GM23338 (cell line): ENCODE measurements at regions not wholly inside any gene's neighbourhood (a gene's known extent, or its start where the extent isn't known, plus 50 kb on each side); places are given as distances from the start of the nearest gene placed in this dataset.

ENCODE experiments used
- ATAC-seq: fragments of 200-7000 bp; cut with Tn5 transposase; 3 replicates; pipeline ENCODE4 v1.9.1; 2020
- DNase-seq: peaks from one replicate; pipeline ENCODE4 v3.0.0-alpha.2; 2015; ENCODE audit warnings: low spot score
- H2AFZ ChIP-seq: fragments of 200-600 bp; sonication (generic); 2 replicates; pipeline ENCODE4 v1.8.0; 2016; ENCODE audit warnings: antibody characterized with exemption, mild to moderate bottlenecking, moderate library complexity
- H3F3A ChIP-seq: fragments of 200-600 bp; sonication (generic); replicated peaks from 2 replicates; pipeline ENCODE4 v1.8.0; 2017; ENCODE audit warnings: antibody characterized with exemption, mixed run types, low read depth
- H3K27ac ChIP-seq: fragments of 200-600 bp; sonication (generic); 2 replicates; pipeline ENCODE4 v1.6.1; 2016; ENCODE audit warnings: low read depth
- H3K27me3 ChIP-seq: fragments of 200-600 bp; sonication (generic); 2 replicates; pipeline ENCODE4 v1.8.0; 2016; ENCODE audit warnings: mild to moderate bottlenecking, mixed run types, moderate library complexity; ENCODE audit not compliant: insufficient read depth
- H3K36me3 ChIP-seq: fragments of 200-600 bp; sonication (generic); 2 replicates; pipeline ENCODE4 v1.8.0; 2016; ENCODE audit warnings: mild to moderate bottlenecking; ENCODE audit not compliant: insufficient read depth
- H3K4me1 ChIP-seq: fragments of 200-600 bp; sonication (generic); 2 replicates; pipeline ENCODE4 v1.8.0; 2016; ENCODE audit warnings: mild to moderate bottlenecking, moderate library complexity; ENCODE audit not compliant: insufficient read depth
- H3K4me2 ChIP-seq: fragments of 200-600 bp; sonication (generic); 2 replicates; pipeline ENCODE4 v1.7.1; 2017; ENCODE audit warnings: mixed run types
- H3K4me3 ChIP-seq: fragments of 200-600 bp; sonication (generic); 2 replicates; pipeline ENCODE4 v1.6.1; 2016; ENCODE audit warnings: mixed run types
- H3K79me2 ChIP-seq: fragments of 200-600 bp; sonication (generic); replicated peaks from 2 replicates; pipeline ENCODE4 v1.8.0; 2017; ENCODE audit warnings: mild to moderate bottlenecking; ENCODE audit not compliant: insufficient read depth
- H3K9me2 ChIP-seq: fragments of 200-600 bp; sonication (generic); 2 replicates; pipeline ENCODE4 v1.8.0; 2017; ENCODE audit not compliant: insufficient read depth
- H4K20me1 ChIP-seq: fragments of 200-600 bp; sonication (generic); replicated peaks from 2 replicates; pipeline ENCODE4 v1.8.0; 2017; ENCODE audit warnings: mild to moderate bottlenecking; ENCODE audit not compliant: insufficient read depth
- H3K27ac Mint-ChIP-seq: 2 replicates; pipeline ENCODE4 v1.8.0; 2020; ENCODE audit warnings: inconsistent platforms, mild to moderate bottlenecking, moderate library complexity, mixed read lengths
- H3K27me3 Mint-ChIP-seq: 3 replicates; pipeline ENCODE4 v1.8.0; 2022; ENCODE audit warnings: low read depth, mild to moderate bottlenecking, moderate library complexity, mixed read lengths, inconsistent platforms; ENCODE audit not compliant: insufficient read depth, poor library complexity
- H3K36me3 Mint-ChIP-seq: 3 replicates; pipeline ENCODE4 v1.8.0; 2021; ENCODE audit warnings: low read depth, mild to moderate bottlenecking, inconsistent platforms, moderate library complexity, mixed read lengths
- H3K4me1 Mint-ChIP-seq: 3 replicates; pipeline ENCODE4 v1.8.0; 2020; ENCODE audit warnings: mild to moderate bottlenecking, inconsistent platforms, mixed read lengths
- H3K4me3 Mint-ChIP-seq: 3 replicates; pipeline ENCODE4 v1.8.0; 2021; ENCODE audit warnings: moderate library complexity, mild to moderate bottlenecking, inconsistent platforms, mixed read lengths
- H3K9me3 Mint-ChIP-seq: 3 replicates; pipeline ENCODE4 v1.8.0; 2020; ENCODE audit warnings: moderate library complexity, mild to moderate bottlenecking, inconsistent platforms, mixed read lengths
- ETS1 ChIP-seq: IDR thresholded peaks from 2 replicates; pipeline ENCODE4 v1.6.1; 2016; ENCODE audit warnings: antibody characterized with exemption
- EZH2 ChIP-seq: fragments of 200-600 bp; sonication (generic); IDR thresholded peaks from one replicate; pipeline ENCODE4 v1.8.0; 2017; ENCODE audit warnings: antibody characterized with exemption, mild to moderate bottlenecking, low read depth; ENCODE audit not compliant: unreplicated experiment
- POLR2AphosphoS5 ChIP-seq: IDR thresholded peaks from 2 replicates; pipeline ENCODE4 v1.6.1; 2016; ENCODE audit warnings: antibody characterized with exemption, low read depth
- ZNF331 ChIP-seq: fragments of 250-450 bp; sonication (Bioruptor Pico); IDR thresholded peaks from 2 replicates; pipeline ENCODE4 v1.5.0; 2020; ENCODE audit warnings: low read depth, mild to moderate bottlenecking, moderate library complexity
- ZNF462 ChIP-seq: fragments of 250-450 bp; sonication (Bioruptor Pico); IDR thresholded peaks from 2 replicates; pipeline ENCODE4 v1.5.0; 2020; ENCODE audit warnings: mild to moderate bottlenecking, moderate library complexity

GRCh38 chr7:149644754-149645153 lies 128.6 kb downstream of the ZNF467 start:
- Histone ChIP-seq H3K27me3 (no peaks in the 10 kb centered on the region), H3K9me2 (no peaks in the 10 kb centered on the region), H3K4me1 (no peaks in the 10 kb centered on the region), H3K27ac (no peak overlapping the region), H2AFZ (no peak overlapping the region; the same call in 1 of the 2 replicates), H3K79me2 (no peaks in the 10 kb centered on the region), H3K36me3 (no peaks in the 10 kb centered on the region), H3K4me3 (no peak overlapping the region), H3F3A (no peaks in the 10 kb centered on the region), H4K20me1 (no peaks in the 10 kb centered on the region), H3K4me2 (no peak overlapping the region)
- DNase-seq (no peak), ATAC-seq (no peak)
- peaks cover 9% of the 10 kb centered on the region for H3K27me3 Mint-ChIP-seq
- H3K9me3 Mint-ChIP-seq: no peaks in the 10 kb centered on the region; the same call in 2 of the 3 replicates
- TF ChIP-seq ZNF462 (CRISPR knock-in tag) (no peak), POLR2AphosphoS5 (no peak), EZH2 (no peak)
- H3K36me3 Mint-ChIP-seq: no peaks in the 10 kb centered on the region
- no peak overlapping the region for H3K4me3 Mint-ChIP-seq
- no peak overlapping the region for H3K27ac Mint-ChIP-seq
- no peaks in the 10 kb centered on the region for H3K4me1 Mint-ChIP-seq

GRCh38 chr7:149642589-149642988 lies 130.8 kb downstream of the ZNF467 start:
- DNase-seq: no peak
- Histone ChIP-seq H3F3A (no peaks in the 10 kb centered on the region), H3K36me3 (no peaks in the 10 kb centered on the region), H4K20me1 (no peaks in the 10 kb centered on the region), H3K27me3 (0 out of 2 replicates have a peak, but pooled peaks cover 2% of the 10 kb centered on the region), H3K27ac (no peak overlapping the region), H3K4me3 (no peak overlapping the region), H3K9me2 (no peaks in the 10 kb centered on the region), H2AFZ (no peak overlapping the region), H3K4me2 (no peak overlapping the region), H3K4me1 (no peaks in the 10 kb centered on the region), H3K79me2 (no peaks in the 10 kb centered on the region)
- H3K9me3 Mint-ChIP-seq: no peaks in the 10 kb centered on the region; the same call in 2 of the 3 replicates
- H3K27me3 Mint-ChIP-seq: peaks cover 12% of the 10 kb centered on the region
- H3K36me3 Mint-ChIP-seq: no peaks in the 10 kb centered on the region
- no peak for TF ChIP-seq POLR2AphosphoS5
- no peak for TF ChIP-seq ETS1
- TF ChIP-seq ZNF331: no peak
- no peak for TF ChIP-seq EZH2
- no peaks in the 10 kb centered on the region for H3K4me1 Mint-ChIP-seq
- no peak for ATAC-seq
- H3K4me3 Mint-ChIP-seq: no peak overlapping the region
- H3K27ac Mint-ChIP-seq: no peak overlapping the region
